ENCODE measurements at regions not wholly inside any gene's neighbourhood (a gene's known extent, or its start where the extent isn't known, plus 50 kb on each side); places are given as distances from the start of the nearest gene placed in this dataset.
A peak's percentile ranks its signal among the peaks of the same experiment; 100 is the strongest.
"Not testable (repeated sequence)": the region's sequence is repeated elsewhere in the genome, so short reads cannot be mapped to it uniquely, and the experiment has no call there.

DNA sequence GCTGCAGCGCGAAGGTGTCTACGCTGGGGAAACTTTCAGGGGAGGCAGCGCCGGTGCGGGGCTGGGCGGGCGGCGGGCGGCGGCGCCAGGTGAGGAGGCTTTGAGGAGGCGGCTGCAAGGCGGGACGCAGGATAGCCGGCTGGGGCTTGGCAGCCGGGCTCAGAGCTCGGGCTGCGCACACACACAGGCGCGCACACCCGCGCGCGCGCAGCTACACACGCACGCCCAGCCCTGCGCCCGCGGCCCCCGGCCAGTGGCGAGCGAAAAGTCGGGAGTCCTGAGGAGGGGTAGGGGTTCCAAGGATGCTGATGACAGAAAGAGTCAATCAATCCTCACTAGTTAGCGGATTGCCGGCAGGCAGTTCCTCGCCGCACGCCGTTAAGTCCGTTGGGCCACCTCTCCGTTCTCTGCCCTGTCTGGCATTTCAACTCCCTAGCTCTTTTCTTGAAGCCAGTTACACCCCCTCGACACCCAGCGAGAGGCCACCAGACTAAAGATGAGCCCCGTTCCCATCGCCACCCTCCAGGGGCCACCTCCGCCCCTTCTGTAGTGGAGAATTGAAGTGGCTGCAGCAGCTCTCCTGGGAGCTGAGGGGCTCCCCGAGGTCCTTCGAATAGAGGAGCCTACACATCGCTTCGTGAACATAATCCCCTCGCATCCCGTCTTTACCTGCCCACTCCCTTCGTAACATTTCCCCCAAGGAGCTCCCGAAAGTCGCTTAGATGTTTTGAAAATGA, 1640.3 kb upstream of the C9orf72 start, which contains the start of gene LINGO2:
LINGO2 (minus strand) TSS at position 185 of the 737 bp plus-strand sequence.
- H3K27me3 Mint-ChIP-seq = peaks cover 33 to 74% (median 54%) of the 10 kb centered on the region in 5 donors
- no peak for ATAC-seq
- no peak for DNase-seq
- peaks cover 0 to 3% (median 0%) of the 10 kb centered on the region in 3 donors for H3K36me3 Mint-ChIP-seq
- peak within 1 kb of the TSS in 2 of 10 donors; percentile 24 to 55 for H3K27ac Mint-ChIP-seq
- H3K4me3 Mint-ChIP-seq = peak within 1 kb of the TSS; percentile 39 to 84 (median 72)
- POLR2A ChIA-PET = no interaction called here
- peaks cover 0 to 14% (median 3%) of the 10 kb centered on the region in 9 donors for H3K9me3 Mint-ChIP-seq
- peaks cover 13 to 24% (median 16%) of the 10 kb centered on the region in 4 donors for H3K4me1 Mint-ChIP-seq

DNA sequence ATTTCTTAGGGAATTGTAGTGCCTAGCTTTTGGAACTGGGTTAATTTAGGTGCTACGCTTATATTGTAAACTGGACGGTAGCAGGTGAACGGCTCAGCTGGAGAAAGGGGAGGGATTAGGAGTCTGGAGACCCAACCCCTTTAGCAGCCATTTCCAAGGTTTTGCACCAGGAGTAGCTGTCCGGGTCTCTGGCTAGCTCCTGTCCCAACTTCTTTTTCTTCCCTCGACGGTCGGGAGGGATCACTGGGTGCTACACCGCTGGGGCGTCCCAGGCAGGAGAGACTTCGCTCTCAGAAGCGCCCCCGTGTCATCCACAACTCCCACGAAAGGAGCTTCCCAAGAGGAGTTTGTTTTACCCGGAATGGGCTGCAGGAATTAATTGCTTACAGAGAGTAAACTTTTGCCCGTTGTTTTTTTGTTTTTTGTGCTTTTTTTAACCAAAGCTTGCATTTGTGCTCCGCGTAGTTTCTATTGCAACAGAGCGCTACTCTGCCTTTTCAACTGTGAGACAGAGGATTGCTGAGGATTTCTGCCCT, 1640.9 kb upstream of the C9orf72 start:
- ATAC-seq = no peak
- H3K4me1 Mint-ChIP-seq = peaks cover 13 to 24% (median 16%) of the 10 kb centered on the region in 4 donors
- POLR2A ChIA-PET = no interaction called here
- H3K27ac Mint-ChIP-seq = no peak overlapping the region
- DNase-seq = no peak
- H3K9me3 Mint-ChIP-seq = peaks cover 0 to 14% (median 3%) of the 10 kb centered on the region in 9 donors
- H3K4me3 Mint-ChIP-seq = peak overlapping the region in 6 of 10 donors; percentile 27 to 53 (median 46)
- H3K27me3 Mint-ChIP-seq = peaks cover 33 to 74% (median 54%) of the 10 kb centered on the region in 5 donors
- H3K36me3 Mint-ChIP-seq = peaks cover 0 to 3% (median 0%) of the 10 kb centered on the region in 3 donors

DNA sequence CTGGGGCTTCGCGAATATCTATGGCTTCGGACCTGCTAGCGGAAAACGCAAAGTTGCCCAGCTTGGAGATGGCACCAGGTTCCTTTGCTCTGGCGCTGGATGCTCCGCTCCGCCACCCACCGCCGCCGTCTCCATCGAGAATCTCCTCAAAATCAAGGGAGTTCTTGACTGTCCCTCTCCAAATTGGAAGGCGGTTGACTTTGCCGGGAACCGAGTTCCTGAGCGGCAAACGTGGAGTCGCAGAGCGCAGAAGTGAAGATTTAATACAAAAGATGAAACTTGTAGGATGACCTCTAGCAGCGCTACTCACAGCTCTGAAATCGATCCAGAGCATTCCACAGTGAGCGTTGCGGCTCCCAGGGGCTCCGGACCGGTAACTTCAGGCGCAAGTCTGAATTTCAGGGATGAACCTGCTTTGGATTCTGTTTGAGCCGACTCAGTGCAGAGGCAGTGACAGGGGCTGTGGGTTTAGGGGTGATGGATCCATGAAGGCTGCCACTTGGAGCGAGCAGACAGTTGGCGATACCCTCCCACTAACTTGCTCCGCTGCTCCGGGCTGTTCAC, 1641.5 kb upstream of the C9orf72 start:
- POLR2A ChIA-PET = no interaction called here
- Mint-ChIP-seq H3K27ac (no peak overlapping the region), H3K27me3 (peaks cover 32 to 68% (median 54%) of the 10 kb centered on the region in 5 donors), H3K4me3 (peak overlapping the region in 1 of 10 donors; percentile 26), H3K9me3 (peaks cover 0 to 14% (median 3%) of the 10 kb centered on the region in 9 donors), H3K4me1 (peaks cover 13 to 24% (median 16%) of the 10 kb centered on the region in 4 donors), H3K36me3 (peaks cover 0 to 3% (median 0%) of the 10 kb centered on the region in 3 donors)
- DNase-seq (no peak), ATAC-seq (no peak)

DNA sequence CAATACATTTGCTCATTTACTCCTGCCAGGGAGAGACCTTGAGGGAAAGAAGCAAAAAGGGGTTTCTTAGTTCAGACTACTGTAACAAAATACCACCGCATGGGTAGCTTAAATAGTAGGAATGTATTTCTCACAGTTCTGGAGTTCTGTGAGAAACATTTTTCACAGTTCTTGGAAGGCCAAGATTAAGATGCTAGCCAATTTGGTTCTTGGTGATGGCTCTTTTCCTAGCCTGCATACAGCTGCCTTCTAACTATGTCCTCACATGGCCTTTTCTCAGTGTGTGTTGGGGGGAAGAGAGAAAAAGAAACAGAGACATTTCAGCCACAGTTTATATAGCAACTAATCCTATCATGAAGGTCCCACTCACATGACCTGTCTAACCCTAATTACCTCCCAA, 1644.7 kb upstream of the C9orf72 start:
- Mint-ChIP-seq H3K36me3 (peaks cover 0 to 3% (median 0%) of the 10 kb centered on the region in 3 donors), H3K9me3 (peaks cover 0 to 11% (median 0%) of the 10 kb centered on the region in 9 donors), H3K4me3 (no peak overlapping the region), H3K4me1 (peaks cover 6 to 11% (median 7%) of the 10 kb centered on the region in 4 donors), H3K27me3 (peaks cover 18 to 41% (median 34%) of the 10 kb centered on the region in 5 donors), H3K27ac (no peak overlapping the region)
- ATAC-seq (no peak), DNase-seq (no peak)
- POLR2A ChIA-PET = no interaction called here

DNA sequence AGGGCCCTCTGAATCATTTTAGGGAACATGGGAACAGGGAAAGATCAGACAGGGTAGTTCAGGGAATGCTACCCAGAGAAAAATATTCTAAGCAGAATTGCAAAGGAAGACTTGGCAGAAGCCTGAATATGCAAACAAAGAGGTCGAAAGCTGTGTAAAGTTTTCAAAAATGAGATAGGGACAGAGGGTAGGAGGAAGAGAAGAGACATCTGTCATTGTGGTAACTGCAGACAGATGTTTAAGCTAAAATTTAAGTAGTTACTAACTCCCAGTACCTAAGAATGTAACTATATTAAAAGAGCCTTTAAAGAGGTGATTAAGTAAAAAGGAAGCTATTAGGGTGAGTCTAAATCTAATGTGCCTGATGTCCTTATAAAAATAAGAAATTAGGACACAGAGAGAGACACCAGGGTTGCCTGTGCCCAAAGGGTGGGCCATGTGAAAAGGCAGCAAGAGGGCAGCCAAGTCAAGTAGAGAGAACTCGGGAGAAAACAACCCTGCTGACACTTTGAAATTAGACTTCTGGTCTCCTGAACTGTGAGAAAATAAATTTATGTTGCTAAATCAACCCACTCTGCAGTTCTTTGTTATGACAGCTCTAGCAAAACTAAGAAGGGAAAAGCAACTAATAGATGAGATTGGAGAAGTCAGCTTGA, 1647.4 kb upstream of the C9orf72 start:
- Mint-ChIP-seq H3K27ac (no peak overlapping the region), H3K27me3 (peaks cover 7 to 14% (median 12%) of the 10 kb centered on the region in 5 donors), H3K4me3 (no peak overlapping the region), H3K36me3 (no peaks in the 10 kb centered on the region), H3K4me1 (no peaks in the 10 kb centered on the region), H3K9me3 (peaks cover 0 to 8% (median 0%) of the 10 kb centered on the region in 9 donors)
- ATAC-seq = no peak
- POLR2A ChIA-PET = no interaction called here
- DNase-seq = no peak

DNA sequence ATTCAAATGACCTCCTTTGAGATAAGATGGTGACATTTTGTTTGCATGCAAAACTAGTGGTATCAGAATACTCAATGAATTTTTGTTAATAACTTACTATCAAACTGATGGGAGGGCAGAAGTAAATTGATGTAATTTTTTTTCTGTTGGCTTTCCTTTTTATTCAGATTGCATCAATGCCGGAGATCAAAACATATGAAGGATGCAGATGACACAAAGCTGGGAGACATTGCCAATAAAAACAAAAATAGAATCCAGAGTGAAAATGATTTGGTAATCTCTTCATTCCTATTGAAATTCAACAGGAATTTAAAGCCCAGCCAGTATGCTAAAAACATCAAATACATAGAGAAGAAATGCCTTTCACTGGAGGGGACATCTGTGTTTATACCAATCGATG, 1655.3 kb upstream of the C9orf72 start:
- ATAC-seq = no peak
- H3K4me3 Mint-ChIP-seq = no peak overlapping the region

DNA sequence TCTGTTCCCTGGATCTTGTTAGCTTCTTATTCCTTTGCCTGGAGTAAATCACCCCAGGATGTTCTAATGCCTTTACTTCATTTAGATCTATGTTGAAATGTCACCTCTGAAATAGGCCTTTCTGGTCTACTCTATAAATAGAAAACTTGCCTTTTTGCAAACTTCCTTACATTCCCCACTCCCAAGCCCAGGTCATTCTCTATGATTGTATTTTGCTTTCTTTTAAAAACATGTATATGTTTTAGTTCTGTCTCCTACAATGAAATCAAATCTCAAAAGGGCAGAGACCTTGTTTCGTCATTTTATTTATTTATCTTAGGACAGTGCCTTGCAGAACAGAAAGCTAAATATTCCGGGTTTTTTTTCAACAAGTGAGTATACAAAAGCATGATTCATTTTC, 1657.7 kb upstream of the C9orf72 start:
- Mint-ChIP-seq H3K27ac (no peak overlapping the region), H3K4me1 (no peaks in the 10 kb centered on the region), H3K27me3 (no peaks in the 10 kb centered on the region), H3K9me3 (peaks cover 0 to 11% (median 0%) of the 10 kb centered on the region in 9 donors), H3K4me3 (no peak overlapping the region), H3K36me3 (no peaks in the 10 kb centered on the region)
- POLR2A ChIA-PET = no interaction called here
- ATAC-seq = no peak
- no peak for DNase-seq

More for the DNA sequence above, 1655.3 kb upstream of the C9orf72 start:
- Mint-ChIP-seq H3K4me1 (no peaks in the 10 kb centered on the region), H3K27ac (no peak overlapping the region), H3K36me3 (no peaks in the 10 kb centered on the region), H3K9me3 (peaks cover 0 to 11% (median 0%) of the 10 kb centered on the region in 9 donors), H3K27me3 (no peaks in the 10 kb centered on the region)
- DNase-seq = no peak
- POLR2A ChIA-PET = no interaction called here

DNA sequence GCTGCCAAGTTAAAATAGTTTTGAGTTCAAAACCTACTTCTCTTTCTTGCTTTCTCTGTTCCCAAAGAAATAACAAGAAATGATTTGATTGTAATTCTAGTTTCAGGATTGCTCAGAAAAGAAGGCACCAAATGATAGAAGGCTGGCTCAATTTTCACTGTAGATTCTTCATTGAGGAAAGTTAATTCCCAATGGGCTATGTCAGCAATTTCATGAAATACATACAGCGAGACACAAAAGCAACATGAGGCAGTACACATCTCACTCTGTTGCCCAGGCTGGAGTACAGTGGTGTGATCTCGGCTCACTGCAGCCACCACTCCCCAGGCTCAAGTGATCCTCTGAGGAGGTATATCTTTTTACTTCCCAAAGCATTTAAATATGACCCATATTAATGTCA, 1659.9 kb upstream of the C9orf72 start:
- Mint-ChIP-seq H3K9me3 (peaks cover 0 to 11% (median 0%) of the 10 kb centered on the region in 9 donors), H3K36me3 (no peaks in the 10 kb centered on the region), H3K27me3 (no peaks in the 10 kb centered on the region), H3K27ac (no peak overlapping the region), H3K4me3 (no peak overlapping the region), H3K4me1 (no peaks in the 10 kb centered on the region)
- POLR2A ChIA-PET = no interaction called here
- DNase-seq = no peak
- no peak for ATAC-seq

DNA sequence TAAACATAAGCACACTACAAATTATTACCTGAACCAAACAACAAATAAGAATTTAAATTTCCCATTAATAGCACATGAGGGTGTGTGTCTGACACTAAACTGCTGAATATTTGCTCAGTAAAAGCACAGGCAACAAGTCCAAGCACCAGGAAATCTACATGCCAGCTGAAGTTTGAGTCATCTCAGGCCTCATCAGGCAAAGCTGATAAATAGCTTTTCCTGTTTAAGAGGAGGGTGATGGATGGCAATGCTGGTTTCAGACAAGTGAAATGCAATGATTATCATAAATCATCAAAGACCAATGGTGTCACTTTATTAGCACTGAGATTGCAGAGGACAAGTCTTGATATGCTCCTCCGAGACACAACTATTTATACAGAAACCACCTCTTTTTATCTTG, 1668.0 kb upstream of the C9orf72 start:
- H3K27ac Mint-ChIP-seq = no peak overlapping the region
- H3K27me3 Mint-ChIP-seq = no peaks in the 10 kb centered on the region
- DNase-seq (no peak), ATAC-seq (no peak)
- no peaks in the 10 kb centered on the region for H3K36me3 Mint-ChIP-seq
- POLR2A ChIA-PET = no interaction called here
- no peak overlapping the region for H3K4me3 Mint-ChIP-seq
- H3K9me3 Mint-ChIP-seq = peaks cover 0 to 4% (median 0%) of the 10 kb centered on the region in 9 donors
- no peaks in the 10 kb centered on the region for H3K4me1 Mint-ChIP-seq

DNA sequence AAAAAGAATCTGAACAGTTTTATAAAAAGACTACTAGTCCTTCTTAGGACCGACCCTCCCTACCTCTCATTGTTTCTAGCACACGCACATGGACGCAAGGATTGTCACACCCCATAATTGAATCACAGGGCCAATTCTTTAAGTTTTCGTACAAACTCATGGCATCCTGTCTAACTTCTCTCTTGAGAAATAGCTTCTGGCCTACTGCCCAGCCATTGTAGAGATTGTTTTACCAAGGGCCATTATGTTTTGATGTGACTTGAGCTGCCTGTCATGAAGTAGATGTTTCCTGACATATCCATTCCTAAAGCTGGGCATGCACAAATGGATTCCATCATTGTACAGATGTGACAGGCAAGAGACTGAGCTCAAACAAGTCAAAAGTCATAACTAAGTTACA, 1672.1 kb upstream of the C9orf72 start:
- no peak for ATAC-seq
- Mint-ChIP-seq H3K27ac (no peak overlapping the region), H3K27me3 (no peaks in the 10 kb centered on the region), H3K4me3 (no peak overlapping the region), H3K9me3 (peaks cover 0 to 7% (median 0%) of the 10 kb centered on the region in 9 donors), H3K4me1 (no peaks in the 10 kb centered on the region), H3K36me3 (no peaks in the 10 kb centered on the region)
- POLR2A ChIA-PET = no interaction called here
- no peak for DNase-seq

DNA sequence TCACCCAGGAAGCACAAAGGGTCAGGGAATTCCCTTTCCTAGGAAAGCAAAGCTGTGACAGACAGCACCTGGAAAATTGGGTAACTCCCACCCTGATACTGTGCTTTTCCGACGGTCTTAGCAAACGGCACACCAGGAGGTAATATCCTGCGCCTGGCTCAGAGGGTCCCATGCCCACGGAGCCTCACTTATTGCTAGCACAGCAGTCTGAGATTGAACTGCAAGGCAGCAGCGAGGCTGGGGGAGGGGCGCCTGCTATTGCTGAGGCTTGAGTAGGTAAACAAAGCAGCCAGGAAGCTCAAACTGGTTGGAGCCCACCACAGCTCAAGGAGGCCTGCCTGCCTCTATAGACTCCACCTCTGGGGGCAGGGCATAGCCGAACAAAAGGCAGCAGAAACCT, 1697.1 kb upstream of the C9orf72 start:
- H3K27me3 Mint-ChIP-seq, H3K27ac Mint-ChIP-seq, POLR2A ChIA-PET, H3K4me1 Mint-ChIP-seq, H3K4me3 Mint-ChIP-seq, H3K36me3 Mint-ChIP-seq, ATAC-seq, DNase-seq: not testable (repeated sequence)
- peaks cover 0 to 19% (median 5%) of the 10 kb centered on the region in 9 donors for H3K9me3 Mint-ChIP-seq

DNA sequence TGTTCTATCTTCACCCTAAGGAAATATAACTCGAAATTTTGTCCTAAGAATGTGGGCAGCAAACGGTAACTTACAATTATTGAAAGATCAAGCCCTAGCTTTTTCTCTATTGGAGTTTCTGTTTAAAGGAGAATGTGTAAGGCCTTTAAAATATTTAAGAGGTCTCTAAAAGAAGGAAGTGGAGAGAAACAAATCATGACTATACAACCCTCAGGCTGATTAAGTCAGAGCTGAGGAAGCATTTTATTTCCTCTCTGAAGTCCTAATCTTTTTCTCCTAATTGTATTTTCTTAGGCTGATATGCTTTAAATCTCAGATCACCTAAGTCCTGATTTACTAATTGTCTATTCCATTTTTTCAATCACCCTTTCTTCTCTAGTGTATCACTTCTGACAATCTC, 1708.8 kb upstream of the C9orf72 start:
- Mint-ChIP-seq H3K36me3 (no peaks in the 10 kb centered on the region), H3K27me3 (no peaks in the 10 kb centered on the region), H3K4me1 (no peaks in the 10 kb centered on the region), H3K9me3 (peaks cover 0 to 3% (median 0%) of the 10 kb centered on the region in 9 donors), H3K27ac (no peak overlapping the region), H3K4me3 (no peak overlapping the region)
- DNase-seq (no peak), ATAC-seq (no peak)
- POLR2A ChIA-PET = no interaction called here

DNA sequence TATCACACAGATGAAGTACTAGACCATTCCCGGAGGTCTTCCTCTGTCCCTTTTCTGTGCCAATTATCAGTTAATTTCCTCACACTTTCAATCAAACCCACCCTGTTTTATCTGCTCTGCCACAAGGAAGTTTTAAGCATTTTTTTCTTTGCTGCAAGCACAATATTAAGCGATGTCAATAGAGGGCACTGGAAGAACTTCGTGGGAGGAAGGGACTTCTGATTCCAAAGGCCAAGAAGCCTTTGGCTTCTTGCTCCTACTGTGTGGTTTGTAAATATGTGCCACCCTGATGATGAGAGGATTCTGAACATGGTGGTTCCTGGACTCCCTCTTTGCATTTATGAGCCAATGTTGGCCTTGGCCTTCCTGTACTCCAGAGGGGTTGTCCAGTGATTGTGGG, 1712.5 kb upstream of the C9orf72 start:
- H3K4me1 Mint-ChIP-seq = no peaks in the 10 kb centered on the region
- H3K27me3 Mint-ChIP-seq = no peaks in the 10 kb centered on the region
- POLR2A ChIA-PET = no interaction called here
- H3K4me3 Mint-ChIP-seq = no peak overlapping the region
- H3K9me3 Mint-ChIP-seq = peaks cover 0 to 3% (median 0%) of the 10 kb centered on the region in 9 donors
- DNase-seq (no peak), ATAC-seq (no peak)
- no peaks in the 10 kb centered on the region for H3K36me3 Mint-ChIP-seq
- H3K27ac Mint-ChIP-seq = no peak overlapping the region

All from naive thymus-derived CD8-positive, alpha-beta T cell (primary cell).